Omental fat pad (tissue), 3 donors: ENCODE measurements at regions not wholly inside any gene's neighbourhood (a gene's known extent, or its start where the extent isn't known, plus 50 kb on each side); places are given as distances from the start of the nearest gene placed in this dataset.

ENCODE experiments used
- ATAC-seq: fragments of 150-250 bp; one replicate; pipeline ENCODE4 v1.9.1; 2016; ENCODE audit warnings: mild to moderate bottlenecking, moderate library complexity; ENCODE audit not compliant: low FRiP score
- DNase-seq: peaks from one replicate; pipeline ENCODE4 v3.0.0-alpha.2; 2019; ENCODE audit warnings: low spot score
- TF ChIP-seq, protein P1 (sequence below), 3 donors: fragments of 450-650 bp; IDR thresholded peaks; one replicate each; pipeline ENCODE4 v1.5.1; 2016 to 2017; ENCODE audit warnings: antibody characterized with exemption in 3 of 3, mild to moderate bottlenecking in 3 of 3, moderate library complexity in 2 of 3

DNA sequence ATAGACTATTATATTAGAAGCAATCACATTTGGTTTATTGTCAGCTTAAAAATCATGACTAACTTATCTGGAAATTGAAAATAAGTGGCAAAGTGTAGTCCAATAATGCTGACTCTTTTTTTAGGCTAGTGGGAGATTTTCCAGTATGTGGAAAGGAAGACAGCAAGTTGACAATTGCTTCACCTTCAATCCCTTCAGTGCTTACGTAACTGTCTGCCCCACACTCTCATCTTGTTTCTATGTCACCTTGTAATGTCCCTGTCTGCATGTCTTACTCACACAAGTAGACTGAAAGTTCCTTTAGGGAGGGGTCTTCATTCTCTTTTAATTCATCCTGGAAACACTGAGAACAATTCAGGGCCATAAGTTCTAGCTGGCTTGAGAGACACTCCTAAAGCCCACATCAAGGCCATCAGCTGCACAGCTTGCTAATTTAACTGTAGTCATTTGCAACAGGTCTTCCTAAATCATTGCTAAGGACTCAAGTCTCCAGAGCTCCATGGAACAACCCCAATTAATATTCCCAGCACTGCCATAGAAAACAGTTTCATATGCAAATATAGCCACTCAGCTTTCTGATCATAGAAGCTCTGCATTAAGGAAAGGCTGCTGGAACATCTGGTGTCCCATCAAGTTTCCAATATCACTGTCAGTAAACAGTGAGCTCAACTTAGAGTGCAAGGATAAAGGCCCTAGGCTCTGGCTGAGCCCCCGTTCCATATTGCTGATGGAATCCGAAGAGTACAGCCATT lies 230.5 kb downstream of the ETAA1 start:
- TF ChIP-seq, protein P1, sequence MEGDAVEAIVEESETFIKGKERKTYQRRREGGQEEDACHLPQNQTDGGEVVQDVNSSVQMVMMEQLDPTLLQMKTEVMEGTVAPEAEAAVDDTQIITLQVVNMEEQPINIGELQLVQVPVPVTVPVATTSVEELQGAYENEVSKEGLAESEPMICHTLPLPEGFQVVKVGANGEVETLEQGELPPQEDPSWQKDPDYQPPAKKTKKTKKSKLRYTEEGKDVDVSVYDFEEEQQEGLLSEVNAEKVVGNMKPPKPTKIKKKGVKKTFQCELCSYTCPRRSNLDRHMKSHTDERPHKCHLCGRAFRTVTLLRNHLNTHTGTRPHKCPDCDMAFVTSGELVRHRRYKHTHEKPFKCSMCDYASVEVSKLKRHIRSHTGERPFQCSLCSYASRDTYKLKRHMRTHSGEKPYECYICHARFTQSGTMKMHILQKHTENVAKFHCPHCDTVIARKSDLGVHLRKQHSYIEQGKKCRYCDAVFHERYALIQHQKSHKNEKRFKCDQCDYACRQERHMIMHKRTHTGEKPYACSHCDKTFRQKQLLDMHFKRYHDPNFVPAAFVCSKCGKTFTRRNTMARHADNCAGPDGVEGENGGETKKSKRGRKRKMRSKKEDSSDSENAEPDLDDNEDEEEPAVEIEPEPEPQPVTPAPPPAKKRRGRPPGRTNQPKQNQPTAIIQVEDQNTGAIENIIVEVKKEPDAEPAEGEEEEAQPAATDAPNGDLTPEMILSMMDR (IDR thresholded peaks at IDR 0.05): no peak
- ATAC-seq (no peak), DNase-seq (no peak)

DNA sequence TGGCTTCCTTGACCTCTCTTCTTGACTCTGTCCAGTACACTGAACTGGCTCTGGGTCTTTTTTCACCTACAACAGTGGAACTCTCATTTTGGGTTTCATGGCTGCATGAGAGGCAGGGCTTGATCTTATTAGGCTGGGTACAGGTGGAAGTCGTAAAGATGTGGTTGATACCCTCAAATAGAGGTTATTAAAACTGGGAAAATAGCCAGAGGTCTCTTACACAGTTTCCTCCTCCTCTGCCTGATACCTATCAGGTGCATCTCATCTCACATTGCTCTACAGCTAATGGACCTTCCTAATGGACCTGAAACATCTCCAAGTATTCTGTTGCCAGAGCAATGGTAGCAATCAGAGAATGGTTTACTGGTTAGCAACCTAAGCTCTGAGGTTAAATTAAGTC lies 231.8 kb downstream of the ETAA1 start:
- TF ChIP-seq, protein P1 (IDR thresholded peaks at IDR 0.05): no peak
- DNase-seq (no peak), ATAC-seq (no peak)

DNA sequence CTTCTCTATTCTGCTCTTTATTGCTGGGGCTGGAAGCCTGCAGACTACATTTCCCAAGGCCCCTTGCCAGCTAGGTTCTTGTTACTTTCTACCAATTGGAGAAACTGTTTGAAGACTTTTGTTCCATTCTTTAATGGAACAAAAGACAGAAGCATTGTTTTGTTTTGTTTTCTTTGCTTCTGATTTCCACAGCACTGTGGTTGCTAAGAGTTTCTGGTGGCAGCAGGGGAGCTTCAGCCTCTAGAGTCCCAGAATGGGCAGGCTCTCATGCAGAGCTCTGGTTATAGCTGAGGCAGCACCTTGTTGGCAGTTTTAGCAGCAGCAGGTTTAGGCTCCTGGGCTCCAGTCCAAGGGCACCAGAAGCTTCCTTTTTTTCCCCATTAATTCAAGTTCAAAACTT lies 234.3 kb downstream of the ETAA1 start:
- DNase-seq: no peak
- no peak for ATAC-seq
- TF ChIP-seq, protein P1 (IDR thresholded peaks at IDR 0.05): no peak

DNA sequence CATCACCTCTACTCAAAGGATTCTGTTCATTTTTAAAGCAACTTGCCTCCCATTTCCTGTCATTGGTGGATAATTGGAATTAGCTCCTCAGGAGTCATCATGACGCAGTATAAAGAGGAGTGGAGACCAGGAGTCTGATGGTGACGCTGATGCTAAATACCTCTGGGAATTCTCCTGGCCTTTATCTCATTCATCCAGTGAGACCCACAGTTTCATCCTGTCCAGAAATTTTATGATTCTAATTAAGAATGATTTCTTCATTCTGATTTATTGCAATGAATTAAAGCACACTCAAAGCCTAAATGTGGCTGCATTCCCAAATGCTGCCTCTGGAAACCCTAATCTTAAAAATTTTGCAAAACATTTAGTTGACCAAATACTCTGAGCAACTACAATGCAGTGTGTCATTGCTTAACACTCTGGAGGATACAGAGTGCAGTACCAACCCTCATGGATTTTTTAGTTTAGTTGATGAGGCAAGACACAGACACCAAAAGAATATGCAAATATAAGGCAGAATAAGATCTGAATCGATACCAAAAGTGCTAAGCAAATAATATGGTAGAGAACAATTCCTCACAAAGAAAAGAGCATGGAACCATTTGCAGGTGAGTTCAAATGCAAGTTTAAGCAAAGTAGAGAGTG lies 236.2 kb downstream of the ETAA1 start:
- DNase-seq: no peak
- TF ChIP-seq, protein P1 (IDR thresholded peaks at IDR 0.05): no peak
- ATAC-seq: no peak

DNA sequence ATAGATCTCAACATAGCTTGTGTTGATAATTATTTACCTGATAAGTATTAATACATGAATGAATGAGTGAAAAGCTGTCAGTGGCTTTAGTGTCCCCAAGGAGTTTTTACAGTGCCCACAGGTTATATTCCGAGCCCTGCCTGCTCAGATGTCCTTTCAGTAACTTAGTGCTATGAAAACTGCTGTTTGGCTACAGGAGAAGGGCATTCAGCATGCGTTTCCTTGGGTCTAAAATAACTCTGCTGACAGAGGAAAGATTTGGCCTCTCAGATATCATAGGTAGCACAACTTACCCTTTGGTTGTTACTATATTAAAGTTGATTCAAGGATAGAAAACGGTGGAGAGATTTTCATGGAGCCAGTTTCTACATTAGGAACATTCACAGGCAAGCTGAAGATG lies 241.0 kb downstream of the ETAA1 start:
- TF ChIP-seq, protein P1 (IDR thresholded peaks at IDR 0.05): no peak
- DNase-seq: no peak
- ATAC-seq: no peak

DNA sequence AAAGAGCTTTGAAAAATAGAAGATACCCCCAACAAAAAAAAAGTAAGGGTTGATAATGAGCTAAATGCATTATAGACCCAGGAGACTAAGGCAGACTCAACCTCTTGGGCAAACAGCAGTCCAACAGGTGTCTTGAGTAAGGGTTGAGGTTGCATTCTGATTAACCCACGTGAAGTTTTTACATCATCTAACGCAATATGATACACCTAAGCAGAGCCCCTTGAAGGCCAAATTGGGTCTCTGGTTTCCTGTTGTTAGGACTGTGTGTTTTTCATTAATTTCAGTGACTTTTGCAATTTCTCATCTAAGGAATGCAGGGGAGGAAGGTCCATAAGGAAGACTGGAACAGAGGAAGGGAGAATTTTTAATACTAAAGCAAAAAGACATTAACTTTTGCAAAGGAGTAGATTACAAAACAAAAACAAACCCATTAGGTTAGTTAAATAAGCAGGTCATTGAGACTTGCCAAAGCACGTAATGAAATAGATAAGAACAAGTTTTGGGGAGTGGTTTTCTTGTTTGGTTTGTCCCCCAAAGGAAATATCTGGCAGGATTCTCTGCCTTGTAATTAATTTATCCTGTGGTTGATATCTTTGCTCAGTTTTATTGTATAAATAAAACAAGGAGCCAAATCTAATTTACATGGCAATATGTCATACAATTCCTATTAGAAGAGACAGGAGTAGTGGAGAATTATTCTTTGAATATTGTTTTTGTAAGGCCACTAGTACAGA lies 244.3 kb downstream of the ETAA1 start:
- no peak for ATAC-seq
- TF ChIP-seq, protein P1 (IDR thresholded peaks at IDR 0.05): no peak

More for the DNA sequence above, 244.3 kb downstream of the ETAA1 start:
- no peak for DNase-seq
